ENCODE measurements at regions not wholly inside any gene's neighbourhood (a gene's known extent, or its start where the extent isn't known, plus 50 kb on each side); places are given as distances from the start of the nearest gene placed in this dataset.

DNA sequence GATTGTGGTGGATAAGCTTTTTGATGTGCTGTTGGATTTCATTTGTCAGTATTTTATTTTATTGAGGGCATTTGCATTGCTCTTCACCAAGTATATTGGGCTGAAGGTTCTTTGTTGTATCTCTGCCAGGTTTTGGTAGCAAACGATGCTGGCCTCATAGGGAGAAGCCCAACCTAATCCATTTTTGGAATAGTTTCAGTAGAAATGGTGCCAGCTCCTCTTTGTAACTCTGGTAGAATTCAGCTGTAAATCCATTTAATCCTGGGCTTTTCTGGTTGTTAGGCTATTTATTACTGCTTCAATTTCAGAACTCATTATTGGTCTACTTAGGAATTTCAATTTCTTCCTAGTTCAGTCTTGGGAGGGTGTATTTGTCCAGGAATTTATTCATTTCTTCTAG, 309.8 kb upstream of the SETBP1 start:
- DNase-seq = no peak

DNA sequence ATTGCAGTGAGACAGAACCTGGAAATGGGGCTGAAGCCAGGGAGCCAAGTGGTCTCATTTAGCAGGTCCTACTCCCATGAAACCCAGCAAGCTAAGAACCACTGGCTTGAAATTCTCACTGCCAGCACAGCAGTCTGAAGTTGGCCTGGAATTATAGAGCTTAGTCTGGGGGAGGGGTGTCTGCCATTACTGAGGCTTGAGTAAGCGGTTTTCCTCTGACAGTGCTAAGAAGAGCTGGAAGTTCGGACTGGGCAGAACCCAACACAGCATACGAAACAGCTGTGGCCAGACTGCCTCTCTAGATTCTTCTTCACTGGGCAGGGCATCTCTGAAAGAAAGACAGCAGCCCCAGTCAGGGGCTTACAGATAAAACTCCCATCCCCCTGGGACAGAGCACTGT, 305.7 kb upstream of the SETBP1 start:
- no peak for DNase-seq

DNA sequence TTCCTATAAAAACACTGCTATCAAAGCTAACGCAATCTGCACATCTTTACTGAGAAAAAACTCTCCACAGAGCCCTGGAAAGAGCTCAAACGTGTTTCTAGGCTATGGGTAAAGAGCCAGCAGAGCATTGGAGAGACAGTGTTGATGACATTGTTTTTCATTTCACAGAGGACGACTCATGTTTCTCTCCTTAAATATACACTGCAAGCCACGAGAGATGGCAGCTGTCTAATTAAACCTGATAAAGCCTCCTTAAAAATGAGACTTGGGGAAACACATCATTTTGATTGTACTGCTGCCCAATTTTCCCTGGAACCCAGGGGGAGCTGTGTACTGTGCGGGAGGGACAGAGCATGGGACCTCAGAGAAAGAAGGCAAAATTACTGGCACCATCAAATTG, 294.3 kb upstream of the SETBP1 start:
- DNase-seq = peak in 1 of 3 experiments; percentile 45

DNA sequence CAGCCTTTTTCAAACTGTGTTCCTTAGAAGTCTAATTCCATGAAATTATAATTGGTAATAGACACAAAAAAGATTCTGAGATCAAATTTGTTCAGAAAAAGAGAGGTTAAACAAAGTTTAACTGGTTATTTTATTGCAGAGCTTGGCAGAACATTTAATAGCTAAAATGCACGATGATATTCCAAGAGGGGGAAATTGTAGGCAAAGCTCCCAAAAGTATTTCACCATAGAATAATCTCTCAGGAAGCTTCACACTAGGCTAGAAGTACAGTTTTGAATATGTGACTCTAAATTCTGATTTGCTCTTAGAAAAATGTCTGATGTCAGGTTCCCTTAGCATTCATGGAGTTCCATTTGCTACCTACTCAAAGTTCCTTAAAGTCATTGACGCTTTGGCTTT, 292.4 kb upstream of the SETBP1 start:
- no peak for DNase-seq

DNA sequence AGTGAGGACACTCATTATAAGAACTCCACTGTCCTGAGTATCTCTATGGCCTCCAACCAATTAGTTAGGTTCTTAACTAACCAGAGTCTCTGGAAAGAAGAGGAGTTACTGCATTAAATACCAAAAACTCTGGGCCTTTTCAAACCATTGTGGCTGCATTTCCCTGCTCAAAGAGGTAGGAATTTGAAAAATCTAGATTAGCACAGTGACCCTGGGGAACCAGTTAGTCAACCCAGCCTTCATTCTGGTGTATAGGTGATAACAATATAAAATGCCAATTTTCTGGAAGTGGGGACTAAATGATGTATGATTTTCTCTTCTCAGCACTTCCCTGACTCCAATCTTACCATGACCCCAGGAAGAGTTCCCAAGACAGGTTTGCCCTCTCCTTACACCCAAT, 287.8 kb upstream of the SETBP1 start:
- no peak for DNase-seq

DNA sequence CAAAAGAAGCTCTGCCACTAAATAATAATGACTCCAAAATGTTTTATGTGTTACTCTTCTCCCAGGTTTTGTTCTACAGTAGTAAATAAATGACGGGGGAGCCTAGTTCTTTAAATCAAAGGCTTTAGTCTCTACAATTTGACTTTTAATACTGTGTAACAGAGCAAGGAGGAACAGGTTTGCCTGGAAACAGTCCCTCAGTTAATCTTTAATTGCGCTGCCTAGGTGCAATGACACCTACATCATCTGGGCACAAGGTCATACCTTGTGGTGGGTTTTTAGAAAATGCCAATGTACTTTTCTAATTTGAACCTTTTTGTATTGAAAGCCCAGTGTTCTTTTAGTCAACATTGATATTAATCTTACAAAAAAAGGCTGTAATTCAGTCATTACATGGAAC, 287.3 kb upstream of the SETBP1 start:
- DNase-seq = no peak

DNA sequence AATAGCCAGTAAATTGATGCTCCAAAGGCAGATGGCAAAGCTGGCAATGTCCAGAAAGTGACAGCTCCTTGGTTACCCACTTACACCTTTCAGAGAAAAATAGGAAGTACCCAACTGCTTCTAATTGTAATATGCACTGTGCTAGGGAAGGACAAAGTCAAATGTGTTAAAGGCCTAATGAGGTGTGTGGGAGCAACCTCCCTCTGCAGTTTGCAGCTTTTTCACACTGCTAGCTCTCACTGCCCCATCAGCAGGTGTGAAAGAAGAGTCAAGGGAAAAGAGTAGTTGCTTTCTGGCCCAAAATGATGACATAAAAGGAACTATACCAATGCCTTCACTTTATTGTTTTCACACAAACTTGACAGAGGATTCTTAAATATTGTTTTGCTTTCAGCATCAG, 284.1 kb upstream of the SETBP1 start:
- peak in 1 of 3 experiments; percentile 18 for DNase-seq

DNA sequence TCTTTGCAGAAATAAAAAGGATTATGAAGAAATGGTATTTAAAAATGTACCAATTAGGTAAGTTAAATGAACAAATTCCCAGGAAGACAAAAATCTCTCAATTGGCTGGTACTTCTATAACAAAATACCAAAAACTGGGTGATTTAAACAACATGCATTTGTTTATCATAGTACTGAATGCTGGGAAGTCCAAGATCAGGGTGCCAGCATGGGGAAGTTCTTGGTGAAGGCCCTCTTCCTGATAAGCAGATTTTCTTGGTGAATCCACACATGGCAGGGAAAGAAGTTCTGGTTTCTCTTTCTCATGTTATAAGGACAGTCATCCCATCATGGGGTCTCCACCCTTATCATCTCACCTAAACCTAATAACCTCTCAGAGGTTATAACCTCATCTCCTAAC, 271.6 kb upstream of the SETBP1 start:
- no peak for DNase-seq

DNA sequence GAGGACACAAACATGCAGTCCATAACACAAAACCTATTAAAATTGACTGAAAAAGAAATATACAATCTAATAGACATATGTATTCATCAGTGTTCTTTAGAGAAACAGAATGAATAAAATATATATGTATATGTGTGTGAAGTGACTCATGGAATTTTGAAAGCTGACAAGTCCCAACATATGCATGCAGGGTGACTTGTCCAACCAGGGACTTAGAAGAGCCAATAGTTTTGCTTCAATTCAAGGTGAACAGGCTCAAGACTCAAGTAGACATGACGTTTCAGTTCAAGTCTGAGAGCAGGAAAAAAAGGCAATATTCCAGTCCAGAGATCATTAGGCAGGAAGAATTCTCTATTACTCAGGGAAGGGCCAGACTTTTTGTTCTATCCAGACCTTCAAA, 271.2 kb upstream of the SETBP1 start:
- no peak for DNase-seq

DNA sequence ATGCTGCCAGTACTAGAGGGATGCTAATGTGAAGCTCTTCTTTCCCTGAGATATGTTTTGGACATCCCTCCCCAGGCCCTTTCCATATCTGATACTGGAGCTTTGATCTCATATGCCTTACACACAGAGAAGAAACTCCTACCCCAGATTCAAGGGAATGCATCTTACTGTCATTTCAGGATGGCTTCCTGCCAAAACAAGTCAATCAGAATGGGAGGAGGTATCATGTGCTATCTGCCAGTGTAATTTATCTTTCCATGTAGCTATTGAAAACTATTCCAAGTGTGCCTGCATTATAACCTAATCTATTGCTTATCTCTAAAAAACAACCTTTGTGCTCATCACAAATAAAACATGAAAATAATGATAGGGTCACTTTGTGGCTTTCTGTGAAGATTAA, 269.9 kb upstream of the SETBP1 start:
- no peak for DNase-seq

DNA sequence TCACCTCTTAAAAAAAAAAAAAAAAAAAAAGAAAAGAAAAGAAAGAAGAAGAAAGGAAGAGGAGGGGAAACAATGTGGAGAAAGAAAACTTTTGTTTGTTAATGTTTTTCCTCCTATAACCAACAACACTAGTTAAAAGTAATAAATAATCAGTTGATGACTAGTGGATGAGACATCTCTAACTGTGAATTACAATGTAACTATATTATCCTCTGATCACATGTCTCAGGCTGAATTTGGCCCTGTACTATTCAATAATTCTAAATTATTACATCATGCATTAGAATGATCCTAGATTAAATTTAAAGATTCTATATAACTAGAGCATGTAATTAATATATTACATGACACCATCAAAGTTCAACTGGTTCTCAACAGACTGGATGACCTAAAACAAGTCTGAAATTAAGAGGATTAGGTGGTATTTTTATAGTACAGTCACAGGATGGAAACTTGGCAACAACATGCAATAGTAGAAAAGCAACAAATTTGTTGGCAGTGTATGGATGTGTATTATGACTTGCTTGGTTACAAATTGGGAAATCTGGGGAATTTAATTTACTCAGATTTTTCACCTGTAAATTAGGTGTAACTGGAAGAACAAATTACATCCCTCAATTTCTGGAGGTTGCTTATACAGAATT, 269.3 kb upstream of the SETBP1 start:
- DNase-seq = no peak

DNA sequence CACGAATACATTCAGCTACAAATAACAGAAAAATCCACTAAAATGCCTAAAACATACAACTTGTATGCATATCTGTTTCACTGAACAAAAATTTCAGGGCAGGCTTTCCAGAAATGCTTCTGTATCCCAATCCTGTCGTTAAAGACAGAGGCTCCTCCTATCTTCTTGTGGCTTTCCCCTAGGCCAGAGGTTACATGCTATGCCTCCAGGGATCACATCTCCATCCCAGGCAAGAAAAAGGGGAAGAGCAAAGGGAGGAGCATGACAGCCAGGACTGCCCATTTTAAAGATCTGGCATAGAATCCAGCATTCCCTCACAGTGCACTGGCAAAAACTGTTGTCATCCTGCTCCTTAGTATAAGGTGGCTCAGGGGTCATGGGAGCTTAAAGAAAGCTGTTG, 268.7 kb upstream of the SETBP1 start:
- DNase-seq = no peak

DNA sequence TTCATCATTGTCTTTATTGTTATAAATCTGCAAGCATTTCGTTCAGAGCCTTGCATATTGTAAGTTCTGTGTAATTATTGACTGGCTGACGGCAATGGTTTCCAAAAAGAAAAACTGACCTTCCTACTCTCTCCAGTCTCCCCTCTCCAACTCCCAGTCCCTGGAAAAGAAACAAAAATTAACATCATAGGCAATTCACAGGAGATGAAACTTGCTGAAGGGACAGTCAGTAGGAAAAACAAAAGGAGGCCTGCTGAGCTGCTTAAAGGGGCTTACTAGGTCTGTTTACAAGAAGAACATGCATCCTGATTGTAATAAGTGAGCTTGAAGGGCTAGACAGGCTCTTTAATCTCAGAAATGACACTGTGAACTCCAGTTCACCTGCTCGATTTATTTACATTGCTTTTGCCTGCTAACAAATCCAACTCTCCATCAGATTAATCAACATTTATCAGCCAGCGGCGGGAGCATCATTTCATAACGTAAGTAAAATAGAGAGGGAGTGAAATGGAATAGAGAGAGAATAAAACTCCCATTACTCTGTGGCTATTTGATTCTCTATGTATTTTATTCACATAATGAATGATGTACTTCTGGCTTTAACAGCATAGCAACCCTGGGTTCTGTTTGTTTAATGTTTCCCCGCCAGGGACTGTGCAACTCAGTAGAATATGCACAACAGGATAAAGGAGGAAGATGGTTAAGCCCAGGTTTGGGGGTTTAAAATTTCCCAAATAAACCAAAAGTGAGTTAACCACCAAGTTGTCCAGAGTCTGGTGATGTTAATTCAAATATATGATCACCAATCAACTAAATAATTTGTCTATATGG, 256.7 kb upstream of the SETBP1 start:
- peak; percentile 25 to 91 (median 69) for DNase-seq

DNA sequence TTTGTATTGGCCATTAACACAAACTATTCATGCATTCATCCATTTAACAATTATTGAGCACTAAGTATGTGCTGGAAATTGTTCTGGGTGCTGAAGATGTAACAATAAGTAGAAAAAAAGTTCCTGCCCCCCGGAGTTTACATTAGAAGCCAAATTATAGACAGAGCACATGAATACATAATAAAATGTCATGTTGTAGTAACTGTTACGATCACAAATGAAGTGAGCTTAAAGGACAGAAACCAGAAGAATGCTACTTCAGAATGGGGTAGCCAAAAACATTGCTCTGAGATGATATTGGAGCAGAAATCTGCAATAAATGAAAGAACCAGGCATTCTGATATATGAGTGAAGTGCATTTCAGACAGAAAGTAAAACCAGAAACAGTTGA, 256.0 kb upstream of the SETBP1 start:
- peak in 1 of 3 experiments; percentile 65 for DNase-seq

DNA sequence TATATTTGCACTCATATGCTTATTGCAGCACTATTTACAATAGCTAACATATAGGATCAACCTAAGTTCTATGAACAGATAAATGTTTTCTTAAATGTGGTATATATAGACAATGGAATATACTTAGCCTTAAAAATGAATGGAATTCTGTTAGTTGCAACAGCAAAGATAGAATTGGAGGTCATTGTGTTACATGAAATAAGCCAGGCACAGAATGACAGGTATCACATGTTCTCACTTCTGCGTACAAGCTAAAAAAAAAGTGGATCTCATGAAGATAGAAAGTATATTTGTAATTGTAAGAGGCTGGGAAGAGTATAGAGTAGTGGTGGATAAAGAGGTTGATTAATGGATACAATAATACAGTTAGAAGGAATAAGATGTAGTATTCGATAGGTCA, 255.5 kb upstream of the SETBP1 start:
- DNase-seq = no peak

DNA sequence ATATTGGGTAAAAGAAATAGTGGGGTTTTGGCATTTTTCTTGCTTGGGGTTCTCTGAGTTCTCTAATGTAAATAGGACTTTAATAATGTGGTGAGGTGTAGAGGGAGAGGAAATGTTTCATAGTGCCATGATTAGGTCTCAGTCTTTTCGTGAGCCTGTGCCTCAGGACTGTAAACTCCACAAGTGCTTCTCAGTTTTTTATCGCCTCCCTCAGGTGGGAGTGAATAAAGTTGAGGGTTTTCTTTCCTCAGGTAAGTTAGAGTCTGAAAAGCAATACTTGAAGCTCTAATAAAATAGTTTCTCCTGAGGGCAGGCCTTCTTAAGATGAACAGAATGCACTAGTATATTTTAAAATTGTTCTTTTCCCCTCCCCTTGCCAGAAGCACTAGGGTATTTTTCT, 243.1 kb upstream of the SETBP1 start:
- no peak for DNase-seq

DNA sequence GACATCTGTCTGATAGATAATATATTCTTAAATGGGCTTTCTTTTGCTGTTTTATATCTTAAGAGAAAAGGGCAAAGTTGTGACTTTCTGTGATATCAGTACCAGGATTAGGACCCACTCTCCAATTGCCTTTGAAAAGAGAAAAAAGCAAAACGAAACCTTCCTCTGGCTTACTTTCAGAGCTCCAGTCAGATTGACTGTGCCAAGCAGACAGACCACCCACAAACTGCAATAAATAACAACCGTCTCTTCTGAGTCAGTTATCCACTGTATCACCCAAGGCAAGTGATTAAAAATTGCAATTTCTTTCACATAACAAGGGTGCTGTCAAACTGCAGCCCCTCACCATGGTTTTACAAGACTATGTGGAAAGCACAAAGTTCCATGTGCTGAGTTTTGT, 230.5 kb upstream of the SETBP1 start:
- DNase-seq = no peak

DNA sequence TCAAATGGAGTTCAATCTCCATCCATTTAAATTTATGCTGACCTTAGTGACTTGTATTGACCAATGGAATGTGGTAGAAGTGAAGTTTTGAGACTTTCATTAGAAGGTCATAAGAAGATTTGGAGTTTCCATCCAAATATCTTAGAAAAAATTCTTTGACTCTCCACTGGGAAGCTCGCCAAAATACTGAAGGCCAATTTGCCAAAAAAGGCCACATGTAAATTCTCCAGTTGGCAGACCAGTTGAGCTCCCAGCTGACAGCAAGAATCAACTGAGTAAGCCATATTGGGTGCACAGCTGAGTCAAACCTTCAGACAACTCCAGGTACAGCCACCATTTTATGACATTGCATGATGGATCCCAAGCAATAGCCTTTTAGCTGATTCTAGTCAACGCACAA, 228.3 kb upstream of the SETBP1 start:
- no peak for DNase-seq

DNA sequence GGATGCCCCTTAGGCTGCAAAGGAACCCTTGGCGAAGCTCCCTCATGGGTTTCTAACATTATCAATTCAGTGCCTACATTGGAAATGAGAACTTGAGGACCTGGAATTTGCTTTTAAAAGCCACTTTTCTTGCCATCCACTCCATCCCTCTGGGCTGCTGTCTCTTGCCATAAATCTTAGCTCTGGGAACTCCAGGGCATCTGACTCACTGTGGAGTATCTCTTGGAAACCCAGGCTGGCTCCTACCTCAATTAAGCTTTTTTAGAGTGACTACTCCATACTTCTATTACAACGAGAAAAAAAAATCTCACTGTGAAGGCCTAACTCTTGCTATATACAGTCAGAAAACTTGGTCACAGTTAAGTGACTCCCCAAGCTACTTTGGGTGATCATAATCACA, 227.2 kb upstream of the SETBP1 start:
- peak in 1 of 3 experiments; percentile 79 for DNase-seq

DNA sequence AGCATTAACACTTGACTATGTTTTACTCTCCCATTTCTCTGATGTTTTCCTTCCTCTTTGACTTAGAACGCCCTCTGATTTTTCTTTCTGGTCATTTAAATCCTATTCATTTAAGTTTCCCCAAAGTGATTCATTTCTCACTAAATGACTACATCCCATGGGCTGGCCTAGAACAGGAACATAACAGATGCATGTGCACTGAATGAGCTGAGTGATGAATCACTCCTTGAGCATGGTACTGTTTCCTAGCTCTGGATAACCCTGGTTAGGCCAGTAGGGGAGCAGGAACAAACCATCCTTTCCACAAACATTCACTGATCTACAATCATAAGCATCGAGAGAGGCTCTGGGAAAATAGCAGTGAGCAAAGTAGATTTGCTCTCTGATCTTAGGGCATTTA, 221.9 kb upstream of the SETBP1 start:
- no peak for DNase-seq

DNA sequence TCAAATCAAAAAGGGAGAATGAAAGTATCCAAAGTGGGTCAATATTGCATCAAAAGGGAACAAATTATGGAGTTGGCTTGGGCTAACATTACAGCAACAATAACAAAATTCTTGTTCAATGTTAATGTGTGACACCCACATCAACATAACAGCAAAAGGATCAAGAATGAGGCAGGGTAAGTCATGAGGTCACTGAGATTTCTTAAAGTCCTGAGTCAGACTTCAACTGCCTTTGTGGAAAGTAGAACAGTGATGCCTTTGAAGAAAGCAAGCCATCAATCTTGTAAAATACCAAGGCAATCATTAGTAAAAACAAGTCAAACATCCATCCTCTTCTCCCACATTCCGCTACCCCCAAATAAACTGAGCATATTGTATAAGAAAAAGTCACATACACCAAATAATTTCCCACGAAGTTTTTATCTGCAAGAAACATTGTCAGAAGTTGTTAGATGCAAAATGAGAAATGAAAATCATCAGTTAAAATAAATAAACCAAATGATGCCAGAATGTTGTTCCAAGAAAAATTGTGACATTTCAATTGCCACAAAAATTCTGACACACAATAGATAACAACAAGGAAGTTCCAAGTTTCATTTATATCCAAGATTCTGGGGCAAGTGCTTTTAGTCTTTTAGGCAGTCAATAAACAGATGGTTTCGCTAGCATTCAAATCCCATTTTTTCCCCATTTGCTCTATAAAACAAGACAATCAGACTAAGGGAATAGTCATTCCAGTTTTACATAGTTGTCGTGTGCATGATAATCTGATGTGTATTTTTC, 216.1 kb upstream of the SETBP1 start:
- no peak for DNase-seq

DNA sequence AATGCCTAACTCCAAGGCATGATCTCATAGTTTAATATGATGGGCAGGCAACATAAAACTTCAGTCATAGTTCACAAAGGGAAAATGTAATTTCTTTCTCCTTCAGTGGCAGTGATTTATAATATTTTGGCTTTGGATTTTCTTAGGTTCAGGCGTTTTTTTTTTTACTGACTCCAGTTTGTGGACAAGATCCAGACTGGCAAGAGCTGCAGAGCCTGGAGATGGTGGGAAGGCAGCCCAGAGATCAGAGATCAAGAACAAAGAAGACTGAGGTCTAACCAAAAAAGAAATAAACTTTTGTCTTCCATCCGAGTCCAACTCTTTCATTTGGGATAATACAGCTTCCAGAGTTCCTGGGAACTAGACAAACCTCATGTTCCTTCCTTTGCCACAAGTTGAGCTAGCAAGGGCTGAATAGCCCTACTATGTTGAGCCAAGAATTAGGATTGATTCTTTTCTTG, 215.3 kb upstream of the SETBP1 start:
- no peak for DNase-seq

DNA sequence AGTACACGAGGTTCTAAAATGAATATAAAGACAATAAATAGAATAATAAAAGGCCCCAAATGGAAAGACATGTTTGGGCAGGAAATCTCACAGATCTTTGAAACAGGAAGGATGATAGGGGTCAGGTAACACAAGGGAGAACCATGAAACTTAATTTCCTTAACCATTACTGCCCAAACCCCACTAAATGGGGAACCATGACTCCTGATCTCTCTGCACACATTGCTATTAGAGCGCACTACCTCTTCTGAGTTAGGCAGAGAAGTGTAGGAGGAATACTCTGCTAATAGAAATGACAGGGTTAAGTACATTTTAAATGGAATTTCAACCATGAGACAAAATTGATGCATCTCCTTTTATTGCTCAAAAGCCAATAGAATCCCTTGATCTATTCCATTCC, 213.7 kb upstream of the SETBP1 start:
- no peak for DNase-seq

DNA sequence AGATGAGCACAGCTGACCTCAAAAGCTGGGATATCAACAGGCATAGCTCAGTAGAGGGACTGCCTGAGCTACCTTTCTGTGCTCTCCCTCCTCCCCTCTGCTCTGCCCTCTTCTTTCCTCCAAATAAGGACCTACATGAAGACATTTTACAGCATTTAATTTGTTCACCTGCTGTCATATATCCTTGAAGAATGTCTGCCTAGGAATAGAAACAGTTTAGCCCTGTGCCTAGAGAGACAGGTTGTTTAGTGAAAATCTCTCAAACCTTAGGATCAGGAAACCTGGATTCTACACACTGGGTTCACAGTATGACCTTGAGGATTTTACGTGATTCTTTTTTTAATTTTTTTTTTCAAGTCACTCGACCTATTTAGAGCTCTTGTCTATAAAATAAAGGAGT, 213.0 kb upstream of the SETBP1 start:
- no peak for DNase-seq
